ENCODE measurements at regions not wholly inside any gene's neighbourhood (a gene's known extent, or its start where the extent isn't known, plus 50 kb on each side); places are given as distances from the start of the nearest gene placed in this dataset.

DNA sequence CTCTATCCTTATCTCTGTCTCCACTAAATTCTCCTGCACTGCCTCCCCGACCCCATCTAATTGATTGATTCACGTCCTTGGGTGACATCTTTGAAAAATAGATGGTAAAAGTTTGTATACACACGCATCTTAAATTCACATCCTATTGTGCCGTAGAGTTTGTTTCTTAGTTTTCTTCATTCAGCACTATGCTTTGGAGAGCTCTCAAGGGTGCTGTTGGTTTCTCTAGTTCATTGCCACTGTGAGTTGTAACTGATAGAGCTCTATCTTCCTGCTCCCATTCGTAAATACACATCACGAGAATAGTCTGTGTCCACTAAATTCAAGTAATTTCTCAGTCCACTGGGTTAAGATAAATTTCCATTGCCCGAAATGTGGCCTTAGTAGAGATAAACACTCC lies 1537.4 kb downstream of the AACS start:
- TF ChIP-seq, protein P1, sequence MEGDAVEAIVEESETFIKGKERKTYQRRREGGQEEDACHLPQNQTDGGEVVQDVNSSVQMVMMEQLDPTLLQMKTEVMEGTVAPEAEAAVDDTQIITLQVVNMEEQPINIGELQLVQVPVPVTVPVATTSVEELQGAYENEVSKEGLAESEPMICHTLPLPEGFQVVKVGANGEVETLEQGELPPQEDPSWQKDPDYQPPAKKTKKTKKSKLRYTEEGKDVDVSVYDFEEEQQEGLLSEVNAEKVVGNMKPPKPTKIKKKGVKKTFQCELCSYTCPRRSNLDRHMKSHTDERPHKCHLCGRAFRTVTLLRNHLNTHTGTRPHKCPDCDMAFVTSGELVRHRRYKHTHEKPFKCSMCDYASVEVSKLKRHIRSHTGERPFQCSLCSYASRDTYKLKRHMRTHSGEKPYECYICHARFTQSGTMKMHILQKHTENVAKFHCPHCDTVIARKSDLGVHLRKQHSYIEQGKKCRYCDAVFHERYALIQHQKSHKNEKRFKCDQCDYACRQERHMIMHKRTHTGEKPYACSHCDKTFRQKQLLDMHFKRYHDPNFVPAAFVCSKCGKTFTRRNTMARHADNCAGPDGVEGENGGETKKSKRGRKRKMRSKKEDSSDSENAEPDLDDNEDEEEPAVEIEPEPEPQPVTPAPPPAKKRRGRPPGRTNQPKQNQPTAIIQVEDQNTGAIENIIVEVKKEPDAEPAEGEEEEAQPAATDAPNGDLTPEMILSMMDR (IDR thresholded peaks at IDR 0.05) = no peak
- TF ChIP-seq POLR2A (IDR thresholded peaks at IDR 0.05) = no peak

All from heart left ventricle (tissue), 13 donors.